ENCODE measurements at regions not wholly inside any gene's neighbourhood (a gene's known extent, or its start where the extent isn't known, plus 50 kb on each side); places are given as distances from the start of the nearest gene placed in this dataset.
A peak's percentile ranks its signal among the peaks of the same experiment; 100 is the strongest.

GRCh38 chr5:68920888-68921287 is 172.9 kb upstream of the SLC30A5 start:
- no peak overlapping the region for H3K4me3 ChIP-seq (ENCODE audit: low read depth, low read length)
- no peak for TF ChIP-seq CTCF (IDR thresholded peaks at IDR 0.05; ENCODE audit: insufficient read depth, low read length)
- no peak for DNase-seq (ENCODE audit: low read depth)

GRCh38 chr5:68922172-68922987 is 171.4 kb upstream of the SLC30A5 start:
- H3K4me3 ChIP-seq (ENCODE audit: low read depth, low read length): no peak overlapping the region
- DNase-seq (ENCODE audit: low read depth): no peak
- TF ChIP-seq CTCF (IDR thresholded peaks at IDR 0.05; ENCODE audit: insufficient read depth, low read length): no peak

- peak; percentile 63 for DNase-seq (ENCODE audit: low read depth)
- H3K4me3 ChIP-seq (ENCODE audit: low read depth, low read length): no peak overlapping the region
- TF ChIP-seq CTCF (IDR thresholded peaks at IDR 0.05; ENCODE audit: insufficient read depth, low read length): no peak
These were observed 169.2 kb upstream of the SLC30A5 start for GRCh38 chr5:68924481-68925145.

GRCh38 chr5:68928617-68929302 is 165.1 kb upstream of the SLC30A5 start:
- no peak overlapping the region for H3K4me3 ChIP-seq (ENCODE audit: low read depth, low read length)
- TF ChIP-seq CTCF (IDR thresholded peaks at IDR 0.05; ENCODE audit: insufficient read depth, low read length): no peak
- DNase-seq (ENCODE audit: low read depth): no peak

- TF ChIP-seq CTCF (IDR thresholded peaks at IDR 0.05; ENCODE audit: insufficient read depth, low read length): no peak
- no peak for DNase-seq (ENCODE audit: low read depth)
- no peak overlapping the region for H3K4me3 ChIP-seq (ENCODE audit: low read depth, low read length)
These were observed 163.7 kb upstream of the SLC30A5 start for GRCh38 chr5:68930139-68930538.

- DNase-seq (ENCODE audit: low read depth): no peak
- no peak for TF ChIP-seq CTCF (IDR thresholded peaks at IDR 0.05; ENCODE audit: insufficient read depth, low read length)
- no peak overlapping the region for H3K4me3 ChIP-seq (ENCODE audit: low read depth, low read length)
These were observed 160.9 kb upstream of the SLC30A5 start for GRCh38 chr5:68932830-68933434.

All from fibroblast of the aortic adventitia (primary cell).